ENCODE measurements at regions not wholly inside any gene's neighbourhood (a gene's known extent, or its start where the extent isn't known, plus 50 kb on each side); places are given as distances from the start of the nearest gene placed in this dataset.

DNA sequence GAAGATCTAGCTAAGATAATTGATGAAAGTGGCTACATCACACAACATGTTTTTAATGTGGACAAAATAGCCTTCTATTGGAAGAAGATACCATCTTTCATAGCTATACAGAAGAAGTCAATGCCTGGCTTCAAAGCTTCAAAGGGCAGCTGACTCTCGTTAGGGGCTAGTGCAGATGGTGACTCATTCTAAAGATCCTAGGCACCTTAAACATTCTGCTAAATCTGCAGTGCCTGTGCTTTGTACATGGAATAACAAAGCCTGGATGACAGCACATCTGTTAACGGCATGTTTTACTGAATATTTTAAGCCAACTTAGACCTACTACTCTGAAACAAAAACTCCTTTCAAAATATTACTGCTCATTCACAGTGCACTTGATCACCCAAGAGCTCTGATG, 65.6 kb upstream of the USP24 start:
- TF ChIP-seq CTCF (IDR thresholded peaks at IDR 0.05; ENCODE audit: control extremely low read depth in 1 of 3, insufficient read depth in 1 of 3, low read depth in 1 of 3, low read length in 3 of 3) (no peak), TAF1 (IDR thresholded peaks at IDR 0.05; ENCODE audit: low read depth, low read length) (no peak), JUN (IDR thresholded peaks at IDR 0.05; ENCODE audit: low read depth, low read length) (no peak), EZH2 (IDR thresholded peaks at IDR 0.05; ENCODE audit: low read depth, low read length, severe bottlenecking) (no peak), TBP (IDR thresholded peaks at IDR 0.05; ENCODE audit: low read depth, low read length) (no peak), CEBPB (IDR thresholded peaks at IDR 0.05; ENCODE audit: low read depth, low read length) (no peak), SUZ12 (IDR thresholded peaks at IDR 0.05; ENCODE audit: low read length) (no peak), RAD21 (IDR thresholded peaks at IDR 0.05 in 1 of 2, conservative IDR thresholded peaks at IDR 0.05 in 1 of 2; ENCODE audit: low read depth in 2 of 2, low read length in 2 of 2) (no peak), SIN3A (conservative IDR thresholded peaks at IDR 0.05 in 1 of 2, IDR thresholded peaks at IDR 0.05 in 1 of 2; ENCODE audit: low read depth in 1 of 2, low read length in 2 of 2) (no peak), EGR1 (IDR thresholded peaks at IDR 0.05; ENCODE audit: borderline replicate concordance, low read depth, low read length) (no peak), POU5F1 (IDR thresholded peaks at IDR 0.05; ENCODE audit: low read depth, low read length) (no peak)
